Psoas muscle (tissue), 7 donors: ENCODE measurements at regions not wholly inside any gene's neighbourhood (a gene's known extent, or its start where the extent isn't known, plus 50 kb on each side); places are given as distances from the start of the nearest gene placed in this dataset.
A peak's percentile ranks its signal among the peaks of the same experiment; 100 is the strongest.

Experiments
- ATAC-seq, 4 donors: fragments of 200-7000 bp; cut with Tn5 transposase; one replicate each; pipeline ENCODE4 v1.9.1; 2020; ENCODE audit warnings: moderate library complexity in 3 of 4, mild to moderate bottlenecking in 2 of 4
- DNase-seq, 2 donors: peaks; one replicate each; pipeline ENCODE4 v3.0.0-alpha.2; 2020
- H3K27ac ChIP-seq: fragments of 200-600 bp; one replicate; pipeline ENCODE4 v1.8.0; 2022
- H3K27me3 ChIP-seq, 3 donors: fragments of 200-600 bp in 1 of 3; one replicate each; pipeline versions ENCODE4 v1.6.1 to v1.8.0; 2013 to 2022; ENCODE audit warnings: low read length in 2 of 3, mild to moderate bottlenecking in 2 of 3, moderate library complexity in 1 of 3; ENCODE audit not compliant: insufficient read depth in 3 of 3
- H3K36me3 ChIP-seq, 2 donors: fragments of 200-600 bp in 1 of 2; one replicate each; pipeline versions ENCODE4 v1.6.1 to v1.8.0; 2013 to 2022; ENCODE audit warnings: low read depth in 1 of 2, mild to moderate bottlenecking in 1 of 2, moderate library complexity in 1 of 2; ENCODE audit not compliant: insufficient read depth in 1 of 2
- H3K4me1 ChIP-seq: fragments of 200-600 bp; one replicate; pipeline ENCODE4 v1.8.0; 2022
- H3K4me3 ChIP-seq: fragments of 200-600 bp; one replicate; pipeline ENCODE4 v1.8.0; 2022; ENCODE audit warnings: mild to moderate bottlenecking
- H3K9me3 ChIP-seq: fragments of 200-600 bp; one replicate; pipeline ENCODE4 v1.8.0; 2022
- WGBS, 3 donors: extraction: QIAGEN DNeasy Blood & Tissue Kit; methylation state at CpG; one replicate each; pipeline versions ENCODE4 v1.1.6 to v1.1.7; 2013; 5-methylcytosine and 5-hydroxymethylcytosine counted together
- intact Hi-C, 2 donors: fragments of 100-400 bp; cut with DNase I; formaldehyde crosslinking; loops; one replicate each; pipeline versions ENCODE4 v1.11.0 to v1.14.2; 2022
- TF ChIP-seq, protein P1 (sequence below): fragments of 200-600 bp; IDR thresholded peaks from one replicate; pipeline ENCODE4 v1.8.0; 2022; ENCODE audit warnings: antibody characterized with exemption
- donor health status: healthy with polysubstance abuse.
- donor health status: DM: no; HTN: no; CAD: no; lungs with moderate emphysema.
- donor health status: Bipolar disorder and iron deficiency.
- donor health status: healthy.
- donor health status: DM: yes; HTN: yes; CAD: no.
- donor health status: DM: no; HTN: no; CAD: no.
- donor health status: DM: yes; HTN: yes; CAD: no.

DNA sequence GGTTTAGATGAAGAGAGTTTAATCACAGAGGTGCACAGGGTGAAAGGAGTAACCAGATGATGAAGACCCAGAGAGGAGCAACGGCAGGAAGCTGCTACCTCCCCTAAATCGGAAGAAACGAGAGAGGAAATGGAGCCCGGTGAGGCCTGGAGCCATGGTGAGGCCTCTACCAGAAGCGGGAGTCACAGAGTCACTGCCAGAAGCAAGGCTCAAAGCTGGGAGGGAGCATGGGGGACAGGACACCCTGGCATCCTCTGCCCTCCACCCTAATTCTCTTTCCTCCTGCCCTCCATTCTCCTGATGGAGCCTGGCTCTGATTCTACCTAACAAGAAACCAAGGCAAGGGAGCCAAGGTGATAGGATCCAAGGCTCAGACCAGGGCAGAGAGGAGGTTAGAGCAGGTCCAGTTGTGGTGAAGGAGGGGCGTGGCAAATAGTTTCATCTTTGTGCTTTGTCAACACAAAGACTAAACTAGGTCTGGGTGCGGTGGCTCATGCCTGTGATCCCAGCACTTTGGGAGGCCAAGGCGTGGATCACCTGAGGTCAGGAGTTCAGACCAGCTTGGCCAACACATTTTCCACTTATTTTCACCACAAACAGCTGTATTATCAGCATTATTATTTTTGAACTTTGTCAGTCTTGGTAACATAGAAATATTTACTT, 134.4 kb upstream of the RAI14 start:
- no peaks in the 10 kb centered on the region for H3K36me3 ChIP-seq
- H3K4me1 ChIP-seq: no peaks in the 10 kb centered on the region
- no peaks in the 10 kb centered on the region for H3K27me3 ChIP-seq
- DNase-seq: no peak
- no peak overlapping the region for H3K4me3 ChIP-seq
- no peak overlapping the region for H3K27ac ChIP-seq
- no peaks in the 10 kb centered on the region for H3K9me3 ChIP-seq
- intact Hi-C loops: loop anchor here (2.0 to 10.0 kb wide), 3 partner anchors 376 to 483 kb away; no protein-coding TSS in a partner anchor
- 74 to 81% (median 76%) methylated on average over 8 of the region's 8 CpGs for WGBS, 3 donors
- no peak for ATAC-seq
- TF ChIP-seq, protein P1, sequence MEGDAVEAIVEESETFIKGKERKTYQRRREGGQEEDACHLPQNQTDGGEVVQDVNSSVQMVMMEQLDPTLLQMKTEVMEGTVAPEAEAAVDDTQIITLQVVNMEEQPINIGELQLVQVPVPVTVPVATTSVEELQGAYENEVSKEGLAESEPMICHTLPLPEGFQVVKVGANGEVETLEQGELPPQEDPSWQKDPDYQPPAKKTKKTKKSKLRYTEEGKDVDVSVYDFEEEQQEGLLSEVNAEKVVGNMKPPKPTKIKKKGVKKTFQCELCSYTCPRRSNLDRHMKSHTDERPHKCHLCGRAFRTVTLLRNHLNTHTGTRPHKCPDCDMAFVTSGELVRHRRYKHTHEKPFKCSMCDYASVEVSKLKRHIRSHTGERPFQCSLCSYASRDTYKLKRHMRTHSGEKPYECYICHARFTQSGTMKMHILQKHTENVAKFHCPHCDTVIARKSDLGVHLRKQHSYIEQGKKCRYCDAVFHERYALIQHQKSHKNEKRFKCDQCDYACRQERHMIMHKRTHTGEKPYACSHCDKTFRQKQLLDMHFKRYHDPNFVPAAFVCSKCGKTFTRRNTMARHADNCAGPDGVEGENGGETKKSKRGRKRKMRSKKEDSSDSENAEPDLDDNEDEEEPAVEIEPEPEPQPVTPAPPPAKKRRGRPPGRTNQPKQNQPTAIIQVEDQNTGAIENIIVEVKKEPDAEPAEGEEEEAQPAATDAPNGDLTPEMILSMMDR: no peak

DNA sequence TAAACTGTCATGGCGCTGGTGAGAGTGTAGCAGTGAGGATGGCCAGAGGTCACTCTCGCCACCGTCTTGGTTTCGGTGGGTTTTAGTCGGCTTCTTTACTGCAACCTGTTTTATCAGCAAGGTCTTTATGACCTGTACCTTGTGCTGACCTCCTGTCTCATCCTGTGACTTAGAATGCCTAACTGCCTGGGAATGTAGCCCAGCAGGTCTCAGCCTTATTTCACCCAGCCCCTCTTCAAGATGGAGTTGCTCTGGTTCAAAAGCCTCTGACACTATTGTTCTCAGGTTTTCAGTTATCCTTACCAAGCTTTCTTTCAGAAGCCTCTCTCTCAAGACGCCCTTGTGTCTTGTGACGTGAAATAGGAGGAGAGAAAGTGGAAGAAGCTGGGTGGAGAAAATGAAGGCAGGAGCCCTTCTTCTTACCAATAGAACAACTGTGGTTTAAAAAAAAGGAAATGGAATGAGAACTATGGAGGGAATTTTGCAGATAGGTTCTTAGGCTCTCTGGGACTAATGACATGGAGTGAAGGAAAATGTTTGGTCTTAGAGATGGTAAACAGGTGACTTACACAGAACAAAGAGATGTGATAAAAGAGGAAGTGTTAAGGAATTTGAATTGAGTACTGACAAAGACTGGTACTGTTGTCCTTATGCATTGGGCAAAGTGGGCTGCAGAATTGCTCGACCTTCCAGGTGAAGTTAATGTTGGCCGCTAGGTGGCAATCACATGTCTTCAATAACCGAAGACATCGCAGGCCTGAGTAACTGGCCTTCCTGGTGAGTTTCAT, 133.3 kb upstream of the RAI14 start:
- WGBS, 3 donors: 37 to 50% (median 40%) methylated on average over 11 of the region's 11 CpGs
- H3K27ac ChIP-seq: no peak overlapping the region

DNA sequence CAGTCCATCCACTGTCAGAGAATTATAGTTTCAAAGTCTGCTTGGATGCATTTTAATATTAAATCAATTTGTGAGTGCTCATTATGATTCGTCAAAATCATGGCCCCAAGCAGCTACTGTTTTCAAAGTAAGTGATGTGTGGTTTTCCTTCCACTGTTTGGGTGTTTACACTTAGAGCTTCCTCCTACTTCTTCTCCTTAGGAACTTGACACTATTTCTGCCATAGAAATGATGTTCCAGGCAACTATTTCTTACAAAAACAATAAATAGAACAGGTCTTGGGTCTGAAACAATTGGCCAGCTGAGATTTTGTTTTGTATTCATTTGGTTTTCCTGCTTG, 132.8 kb upstream of the RAI14 start:
- Histone ChIP-seq H3K4me1 (no peaks in the 10 kb centered on the region), H3K36me3 (no peaks in the 10 kb centered on the region), H3K9me3 (no peaks in the 10 kb centered on the region), H3K4me3 (no peak overlapping the region), H3K27ac (no peak overlapping the region), H3K27me3 (no peaks in the 10 kb centered on the region)
- TF ChIP-seq, protein P1: no peak
- 2 to 7% (median 3%) methylated on average over 1 of the region's 1 CpG for WGBS, 3 donors
- DNase-seq: no peak
- ATAC-seq: no peak
- intact Hi-C loops: loop anchor here (2.0 to 10.0 kb wide), 3 partner anchors 374 to 481 kb away; no protein-coding TSS in a partner anchor

More for the DNA sequence above, 133.3 kb upstream of the RAI14 start:
- H3K9me3 ChIP-seq: no peaks in the 10 kb centered on the region
- intact Hi-C loops: loop anchor here (2.0 to 10.0 kb wide), 3 partner anchors 375 to 482 kb away; no protein-coding TSS in a partner anchor
- TF ChIP-seq, protein P1: peak; percentile 72
- no peaks in the 10 kb centered on the region for H3K36me3 ChIP-seq
- H3K27me3 ChIP-seq: no peaks in the 10 kb centered on the region
- no peaks in the 10 kb centered on the region for H3K4me1 ChIP-seq
- H3K4me3 ChIP-seq: no peak overlapping the region
- DNase-seq (peak in 1 of 2 donors; percentile 42), ATAC-seq (peak in 3 of 4 donors; percentile 65 to 83 (median 70))

DNA sequence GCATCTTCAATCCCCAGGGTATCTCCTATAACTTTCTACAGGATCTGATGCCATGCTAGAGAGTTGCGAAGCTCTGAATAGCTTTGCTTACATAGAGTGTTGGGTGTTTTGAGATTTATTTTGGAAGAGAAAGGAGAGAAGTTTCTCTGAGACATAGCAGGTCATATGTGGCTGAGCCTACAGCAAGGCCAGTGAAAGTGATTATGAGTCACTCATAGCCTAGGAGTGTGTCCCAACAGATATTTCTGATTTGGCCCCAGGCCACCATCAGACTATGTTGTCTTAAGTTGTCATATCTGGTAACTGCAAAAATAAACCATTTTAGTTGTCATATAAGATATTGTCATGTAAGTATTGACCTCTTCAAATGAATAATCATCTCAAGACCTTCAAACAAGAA, 132.0 kb upstream of the RAI14 start:
- Histone ChIP-seq H3K4me3 (no peak overlapping the region), H3K9me3 (no peaks in the 10 kb centered on the region), H3K27me3 (no peaks in the 10 kb centered on the region), H3K4me1 (no peaks in the 10 kb centered on the region), H3K36me3 (no peaks in the 10 kb centered on the region), H3K27ac (no peak overlapping the region)
- 93 to 100% (median 96%) methylated on average over 1 of the region's 1 CpG for WGBS, 3 donors
- TF ChIP-seq, protein P1: no peak
- intact Hi-C loops: loop anchor here (5.0 to 10.0 kb wide), 2 partner anchors 373 to 481 kb away; no protein-coding TSS in a partner anchor
- ATAC-seq (peak in 1 of 4 donors; percentile 43), DNase-seq (no peak)
